CD4-positive, alpha-beta T cell treated with Interleukin-15 for 1 hour (primary cell): ENCODE measurements at regions not wholly inside any gene's neighbourhood (a gene's known extent, or its start where the extent isn't known, plus 50 kb on each side); places are given as distances from the start of the nearest gene placed in this dataset.

Experiments
- DNase-seq: peaks from one replicate; pipeline ENCODE4 v3.0.0-alpha.2; 2020

DNA sequence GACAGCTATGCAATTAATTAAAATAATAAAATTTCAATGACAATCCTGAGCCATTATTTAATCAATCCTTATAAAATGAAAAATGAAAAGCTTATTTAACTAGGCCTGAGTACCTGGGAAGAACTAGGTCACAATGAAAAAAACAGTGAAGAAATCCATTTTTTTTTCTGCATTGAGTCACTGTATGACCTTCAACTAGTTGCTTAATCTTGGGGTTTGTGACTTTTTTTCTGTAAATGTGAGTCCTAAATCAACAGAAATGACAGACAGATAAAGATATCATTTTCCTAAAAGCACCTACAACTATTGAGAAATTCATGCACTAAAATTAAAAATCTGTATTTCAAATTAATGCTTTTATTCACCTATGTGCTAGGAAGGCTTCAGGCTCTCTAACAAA is 96.8 kb downstream of the TMEM26 start:
- no peak for DNase-seq

DNA sequence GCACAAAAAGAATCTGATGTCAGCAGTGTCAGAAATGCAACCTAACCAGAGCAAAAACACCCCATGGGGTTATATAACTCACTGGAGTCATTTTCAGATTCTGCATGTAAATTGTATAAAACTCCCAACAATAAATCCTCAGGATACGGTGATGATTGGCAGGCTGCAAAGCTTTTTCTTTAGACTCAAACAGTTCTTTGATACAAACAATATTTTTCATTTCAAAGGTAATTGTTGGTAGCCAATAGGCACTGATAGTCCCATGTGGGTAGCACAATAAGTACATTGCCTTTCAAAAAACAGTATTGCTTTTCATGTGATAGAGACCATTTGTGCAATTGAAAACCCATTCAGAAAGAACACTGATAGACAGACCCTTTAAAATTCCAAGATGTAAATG is 98.0 kb downstream of the TMEM26 start:
- DNase-seq = no peak

DNA sequence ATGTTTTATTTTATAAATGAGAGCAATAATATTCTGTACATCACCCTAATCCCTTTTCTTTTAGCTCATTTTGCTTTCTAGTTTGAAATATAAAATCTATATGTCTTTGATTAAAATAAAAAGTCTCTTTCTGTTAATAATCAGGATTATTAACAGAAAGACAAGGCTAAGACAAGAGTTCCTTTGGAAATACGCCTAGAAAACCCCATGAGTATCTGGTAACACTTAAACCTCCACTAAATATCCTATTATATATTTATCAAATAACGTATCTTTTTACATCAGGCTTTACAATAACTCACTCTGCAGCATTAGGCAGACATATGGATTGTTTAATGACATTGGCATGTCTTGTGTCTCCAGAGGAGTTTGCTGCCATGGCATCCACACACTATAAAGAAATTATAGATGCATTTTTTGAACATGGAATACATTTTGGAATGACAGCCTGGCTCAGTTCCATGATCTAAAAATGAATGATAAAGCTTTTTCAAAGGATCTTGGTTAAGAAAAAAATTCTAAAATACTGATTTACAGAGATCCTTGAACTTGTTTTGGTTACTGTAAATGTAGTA is 98.7 kb downstream of the TMEM26 start:
- DNase-seq = no peak

DNA sequence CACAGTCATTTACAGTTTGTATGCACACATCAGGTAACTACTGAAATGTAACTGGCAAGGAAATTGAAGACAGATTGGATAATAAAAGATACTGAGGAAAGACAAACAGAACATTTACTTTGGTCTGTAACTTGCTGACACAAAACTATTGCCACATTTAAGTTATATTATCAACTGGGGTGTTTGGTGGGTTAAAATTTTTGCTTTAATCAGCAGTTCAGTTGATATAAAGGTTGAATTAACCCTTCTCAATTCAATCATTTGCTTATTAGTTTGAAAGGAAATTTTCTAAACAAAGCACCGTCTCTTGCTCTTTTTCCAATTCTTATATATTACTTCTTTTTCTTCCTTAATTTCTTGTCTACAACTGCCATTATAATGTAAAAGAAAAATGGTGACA is 102.4 kb downstream of the TMEM26 start:
- DNase-seq = no peak

DNA sequence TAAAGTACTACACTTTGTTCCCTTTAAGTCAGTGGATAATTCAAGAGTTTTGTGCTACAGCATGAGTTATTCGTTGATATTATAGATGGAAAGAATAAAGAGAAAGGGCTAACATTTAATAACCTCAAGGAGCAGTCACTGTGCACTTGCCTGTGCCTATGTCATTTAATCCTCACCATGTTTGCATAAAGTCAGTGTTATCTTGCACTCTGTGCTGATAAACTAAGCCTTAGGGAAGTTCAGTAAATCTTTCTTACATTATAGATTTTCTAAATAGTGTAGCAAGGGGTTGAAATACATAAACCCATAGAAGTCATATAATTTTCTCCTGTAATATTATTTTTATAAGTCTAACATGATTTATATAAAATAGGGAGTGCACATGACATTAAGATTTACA is 103.1 kb downstream of the TMEM26 start:
- no peak for DNase-seq

DNA sequence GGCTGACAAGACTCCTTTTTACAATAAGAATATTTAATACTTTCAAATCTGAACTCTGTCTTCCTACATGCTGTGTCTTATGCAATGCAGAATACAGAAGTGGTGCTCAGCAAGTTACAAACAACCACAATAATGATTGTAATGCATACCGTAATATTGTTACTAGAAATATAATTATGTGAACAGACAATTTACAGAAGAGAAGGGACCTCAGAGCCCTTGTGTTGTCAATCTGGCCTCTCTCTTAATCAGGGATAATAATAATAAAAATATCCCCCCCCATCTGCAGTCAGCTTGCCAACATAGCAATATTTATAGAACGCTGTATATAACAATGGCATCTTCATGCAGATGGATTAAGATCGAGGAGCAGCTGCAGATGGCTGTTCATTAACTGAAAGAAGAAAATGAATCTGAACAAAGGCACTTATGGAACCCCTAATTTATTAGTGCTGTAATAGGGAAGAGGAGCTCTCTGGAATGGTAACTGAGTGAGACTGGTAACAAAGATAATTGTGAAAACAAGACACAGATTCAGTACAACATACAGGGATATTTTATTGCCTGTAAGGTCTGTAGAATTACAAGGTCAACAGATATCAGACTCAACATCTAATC is 106.3 kb downstream of the TMEM26 start:
- DNase-seq = no peak

DNA sequence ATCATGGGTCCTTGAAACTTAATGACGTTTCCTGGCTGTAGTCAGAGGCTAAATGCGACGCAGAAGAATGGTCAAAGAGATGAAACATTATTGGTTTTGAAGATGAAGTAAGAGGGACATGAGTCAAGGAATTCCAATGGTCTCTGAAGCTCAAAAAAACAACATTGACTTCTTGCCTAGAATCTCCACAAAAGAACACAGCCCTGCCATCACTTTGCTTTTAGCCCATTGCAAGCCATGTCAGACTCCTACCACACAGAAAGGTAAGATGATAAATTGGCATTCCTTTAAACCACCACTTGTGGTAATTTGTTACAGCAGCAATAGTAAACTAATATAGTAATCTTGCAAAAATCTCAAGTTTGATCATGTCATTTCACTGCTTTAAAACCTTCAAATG is 109.4 kb downstream of the TMEM26 start:
- no peak for DNase-seq

DNA sequence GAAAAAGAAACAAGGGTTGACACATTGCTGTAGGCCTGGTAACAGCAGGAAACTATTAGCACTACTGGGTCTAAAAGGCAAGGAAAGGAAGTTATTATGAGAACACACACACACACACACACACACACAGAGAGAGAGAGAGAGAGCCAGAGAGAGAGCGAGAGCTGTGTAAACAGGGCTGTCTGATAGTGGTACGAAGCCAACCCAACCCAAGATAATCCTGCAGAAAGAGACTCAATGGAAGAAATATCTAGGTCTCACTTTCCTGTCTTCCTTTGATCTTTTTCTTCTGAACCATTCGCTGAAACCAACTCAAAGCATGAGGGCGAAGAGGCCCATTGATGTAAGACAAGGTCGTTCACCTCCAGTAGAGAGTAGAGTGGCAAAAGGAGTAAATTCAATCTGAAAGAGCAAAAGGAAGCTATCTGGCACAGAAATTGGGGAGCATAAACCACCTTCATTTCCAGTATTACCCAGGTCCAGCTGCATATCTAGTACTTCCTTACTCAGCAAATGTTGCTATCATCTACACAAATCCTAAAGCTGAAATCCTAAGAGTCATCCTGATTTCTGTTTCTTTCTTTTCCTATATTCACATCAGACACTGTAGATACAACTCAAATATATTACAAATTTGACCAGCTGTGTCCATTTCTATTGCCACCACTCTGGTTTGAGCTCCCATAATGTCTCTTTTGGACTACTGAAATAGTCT is 110.2 kb downstream of the TMEM26 start:
- DNase-seq = no peak

DNA sequence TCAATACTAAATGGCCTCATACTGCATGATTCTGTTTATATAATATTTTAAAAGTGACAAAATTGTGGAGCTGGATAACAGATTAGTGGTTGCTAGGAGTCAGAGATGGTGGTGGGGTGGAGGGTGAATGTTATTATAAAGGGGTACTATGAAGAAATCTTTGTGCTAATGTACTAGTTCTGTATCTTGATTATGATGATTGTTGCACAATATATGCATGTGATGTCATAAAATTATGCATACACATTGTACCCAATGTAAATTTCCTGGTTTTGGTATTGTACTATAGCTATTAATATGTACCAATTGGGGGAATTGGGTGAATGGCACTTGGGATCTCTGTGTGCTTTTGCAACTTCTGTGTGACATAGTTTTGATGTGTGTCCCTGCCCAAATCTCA is 112.2 kb downstream of the TMEM26 start:
- no peak for DNase-seq

DNA sequence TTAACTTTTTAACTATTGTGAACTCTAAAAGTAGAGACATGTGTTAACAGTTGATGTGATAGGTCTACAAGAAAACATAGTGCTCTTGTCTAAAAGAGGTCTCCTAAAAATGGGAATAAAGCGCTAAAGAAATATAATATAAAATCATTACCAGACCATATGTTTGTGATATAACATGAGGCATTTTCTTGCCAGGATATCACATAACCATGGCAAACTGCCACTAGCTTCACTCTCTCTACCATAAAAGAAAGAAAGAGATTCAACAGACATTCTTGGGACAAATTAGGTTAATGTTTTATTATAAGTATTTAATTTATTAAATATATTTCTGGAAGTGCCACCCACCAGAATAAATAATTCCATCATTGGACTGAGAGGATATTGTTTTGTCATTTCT is 115.0 kb downstream of the TMEM26 start:
- DNase-seq = no peak

DNA sequence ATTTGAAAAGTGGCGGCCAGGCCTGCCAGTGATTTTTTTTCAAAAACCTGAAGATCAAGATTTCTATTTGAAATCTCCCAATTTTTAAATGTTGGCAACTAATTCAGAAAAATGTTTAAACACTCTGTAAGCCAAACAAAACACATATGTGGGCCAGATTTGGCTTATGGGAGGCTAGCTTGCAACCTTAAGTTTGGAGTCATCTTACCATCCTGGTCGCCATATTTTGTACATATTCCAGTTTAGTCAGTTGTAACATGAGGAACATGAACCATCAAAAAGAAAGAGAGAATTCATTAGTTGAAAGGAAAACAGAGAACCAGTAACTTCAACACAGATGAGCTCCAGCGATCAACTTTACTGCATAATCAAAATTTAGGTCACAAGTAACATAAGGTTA is 115.4 kb downstream of the TMEM26 start:
- DNase-seq = no peak

DNA sequence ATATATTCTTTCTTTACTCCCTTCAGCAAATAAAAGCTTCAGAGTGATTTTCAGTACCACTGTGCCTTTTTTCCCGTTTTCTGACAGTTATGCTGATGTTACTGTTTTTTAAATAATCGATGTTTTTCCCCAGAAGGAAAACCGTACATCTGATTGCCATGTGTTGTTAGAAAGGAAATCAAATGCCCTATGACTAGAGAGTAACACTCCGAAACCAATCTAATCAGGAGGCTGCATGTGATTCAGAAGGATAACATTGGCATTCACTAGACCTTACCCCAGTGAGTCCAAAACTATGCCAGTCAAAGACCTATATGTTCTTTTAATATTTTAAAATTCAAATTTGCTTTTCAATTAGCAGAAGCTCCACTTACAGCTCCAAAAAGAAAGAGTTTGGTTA is 116.3 kb downstream of the TMEM26 start:
- no peak for DNase-seq

DNA sequence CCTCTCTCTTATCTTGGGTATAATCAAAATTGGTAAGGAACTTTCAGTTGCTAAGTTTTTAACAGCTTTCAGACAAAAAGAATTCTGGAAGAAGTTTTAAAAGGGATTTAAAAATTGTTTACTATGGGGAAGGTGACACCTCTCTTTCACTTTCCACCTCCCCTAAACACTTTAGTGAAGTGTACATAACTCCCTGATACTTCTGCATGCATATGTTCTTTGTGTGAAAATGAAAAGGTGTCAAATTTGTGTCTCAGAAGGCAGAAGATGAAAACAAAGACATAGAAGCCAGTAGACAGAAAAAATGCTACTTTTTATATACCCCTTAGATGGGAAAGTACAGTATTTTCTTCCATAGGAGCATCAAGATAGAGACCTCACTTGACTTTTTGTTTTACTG is 117.8 kb downstream of the TMEM26 start:
- DNase-seq = no peak

DNA sequence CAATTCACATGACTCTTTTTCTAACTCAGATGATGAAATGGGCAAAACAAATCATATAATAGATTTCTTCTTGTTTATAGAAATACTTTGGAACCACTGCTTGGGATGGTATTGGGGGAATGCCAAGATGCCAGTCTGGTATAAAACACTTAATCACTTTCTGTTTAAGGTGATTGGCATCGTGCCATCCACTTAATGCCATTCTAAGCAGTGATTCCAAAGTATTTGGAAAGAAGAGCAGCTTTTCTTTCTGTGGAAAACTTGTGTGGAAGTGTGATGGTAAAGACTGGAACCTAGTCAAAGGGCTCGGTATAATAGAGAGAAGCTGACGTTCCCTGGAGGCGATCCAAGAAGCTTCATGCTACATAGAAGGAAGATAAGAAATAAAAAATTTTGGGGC is 120.6 kb downstream of the TMEM26 start:
- DNase-seq = no peak

DNA sequence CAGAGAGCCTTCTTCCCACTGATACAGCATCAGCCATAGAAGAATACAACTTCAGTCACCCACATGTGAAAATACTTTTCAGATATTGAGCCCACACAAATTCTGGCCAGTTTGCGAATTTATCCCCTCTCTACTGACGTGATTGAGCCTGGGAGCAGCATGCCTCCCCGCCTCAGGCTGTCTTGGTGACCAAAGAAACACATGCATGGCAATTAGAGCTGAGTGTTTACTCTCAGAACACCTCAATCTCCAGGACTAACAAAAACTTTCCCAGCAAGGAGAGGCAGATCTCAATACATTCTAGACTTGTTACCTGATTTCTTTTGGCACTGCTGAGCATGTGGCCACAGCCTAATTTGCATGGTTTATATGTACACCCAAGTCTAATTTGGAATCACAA is 122.5 kb downstream of the TMEM26 start:
- DNase-seq = no peak

DNA sequence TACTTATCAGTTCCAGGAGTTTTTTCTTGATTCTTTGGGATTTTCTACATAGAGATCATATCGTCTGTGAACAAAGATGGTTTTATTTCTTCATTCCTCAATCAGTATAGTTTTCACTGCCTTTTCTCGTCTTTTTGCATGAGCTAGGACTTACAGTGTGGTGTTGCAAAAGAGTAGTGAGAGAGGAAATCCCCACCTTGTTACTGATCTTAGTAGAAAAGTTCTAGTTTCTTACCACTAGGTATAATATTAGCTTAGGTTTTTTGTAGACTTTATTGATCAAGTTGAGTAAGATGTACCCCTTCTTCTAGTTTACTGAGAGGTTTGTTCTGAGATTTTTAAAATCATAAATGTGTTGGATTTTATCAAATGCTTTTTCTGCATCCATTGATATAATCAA is 123.3 kb downstream of the TMEM26 start:
- no peak for DNase-seq

DNA sequence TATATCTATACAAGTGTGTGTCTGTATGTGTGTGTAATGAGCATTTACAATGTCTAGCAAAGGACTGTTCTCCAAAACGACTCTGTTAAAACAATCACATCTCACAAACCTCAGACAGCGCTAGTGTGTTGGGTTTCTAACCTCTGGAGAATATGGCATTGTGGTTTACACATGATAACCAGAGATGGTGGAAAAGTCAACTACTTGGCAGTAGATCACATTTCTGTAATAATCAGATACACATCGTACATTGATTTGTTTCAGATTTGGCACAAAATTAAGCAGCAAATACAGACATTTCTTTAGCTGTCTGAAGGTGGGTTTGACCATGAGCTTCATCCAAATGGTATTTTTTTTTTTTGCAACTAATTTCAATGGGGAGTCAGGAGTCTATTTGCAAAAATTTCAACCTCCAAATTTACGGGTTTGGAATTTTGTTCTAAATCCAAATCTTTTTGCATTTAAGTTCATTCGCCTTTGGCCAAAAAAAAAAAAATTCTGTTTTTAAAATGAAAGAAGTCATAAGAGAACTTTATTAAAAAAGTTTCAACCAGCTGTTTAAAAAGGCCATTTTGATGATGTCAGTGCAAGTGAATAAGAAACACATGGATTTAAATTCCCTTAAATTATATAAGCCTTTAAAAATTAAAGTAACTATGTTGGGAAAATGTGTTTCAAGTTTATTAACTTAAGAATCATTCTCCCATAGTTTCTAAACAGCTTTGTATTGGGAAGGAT is 127.8 kb downstream of the TMEM26 start:
- DNase-seq = no peak

DNA sequence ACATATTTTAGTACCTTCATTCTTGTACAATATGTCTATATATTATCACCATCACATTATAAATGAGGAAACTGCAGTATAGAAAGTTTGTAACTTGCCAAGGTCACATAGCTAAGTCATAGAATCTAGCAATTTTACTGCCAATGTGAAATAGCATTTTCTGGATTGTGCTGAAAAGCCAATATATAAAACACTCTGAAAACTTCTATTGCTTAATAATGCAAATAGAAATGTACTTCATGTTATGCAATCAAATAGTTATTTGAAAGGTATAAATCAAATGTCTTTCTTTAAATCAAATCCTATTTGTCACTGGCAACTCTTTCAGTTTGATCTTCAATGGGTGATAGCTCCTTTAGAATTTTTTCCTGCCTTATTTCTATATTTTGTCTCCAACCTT is 129.5 kb downstream of the TMEM26 start:
- DNase-seq = no peak

DNA sequence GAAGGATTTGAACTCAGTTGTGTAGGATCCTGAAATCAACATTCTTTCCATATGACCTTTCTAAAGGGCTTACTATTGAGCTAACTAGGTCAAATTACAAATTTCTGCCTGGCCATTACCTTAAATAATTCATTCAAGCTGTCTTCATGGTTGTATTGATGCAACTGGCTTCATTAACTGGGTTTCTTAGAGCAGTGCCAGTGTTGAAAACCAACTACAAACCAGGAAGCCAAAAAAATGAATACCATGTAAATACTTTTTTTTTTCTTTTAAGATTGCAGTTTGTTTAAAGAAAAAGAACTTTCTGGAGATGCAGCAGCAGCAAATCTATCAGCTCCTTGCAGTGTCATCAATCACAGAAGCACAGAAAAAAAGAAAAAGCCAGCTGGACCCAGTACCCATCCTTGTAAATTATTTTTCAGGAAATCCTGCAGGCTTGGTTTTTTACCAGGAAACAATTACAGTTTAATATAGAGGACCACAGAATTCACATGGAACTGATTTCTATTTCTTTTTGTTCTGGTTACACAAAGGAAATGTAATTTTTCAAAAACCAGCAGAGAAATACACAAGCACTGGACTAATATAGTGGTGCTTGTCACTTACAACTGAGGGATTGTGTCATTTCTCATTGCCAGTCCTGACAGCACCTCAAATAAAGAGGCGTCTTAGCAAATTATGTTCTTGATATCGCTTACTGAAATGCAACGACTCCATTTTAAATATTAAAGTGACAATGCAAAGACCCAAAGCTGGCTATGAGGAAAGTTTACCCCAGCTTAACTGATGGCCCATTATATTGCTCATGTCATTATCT is 131.9 kb downstream of the TMEM26 start:
- DNase-seq = no peak

DNA sequence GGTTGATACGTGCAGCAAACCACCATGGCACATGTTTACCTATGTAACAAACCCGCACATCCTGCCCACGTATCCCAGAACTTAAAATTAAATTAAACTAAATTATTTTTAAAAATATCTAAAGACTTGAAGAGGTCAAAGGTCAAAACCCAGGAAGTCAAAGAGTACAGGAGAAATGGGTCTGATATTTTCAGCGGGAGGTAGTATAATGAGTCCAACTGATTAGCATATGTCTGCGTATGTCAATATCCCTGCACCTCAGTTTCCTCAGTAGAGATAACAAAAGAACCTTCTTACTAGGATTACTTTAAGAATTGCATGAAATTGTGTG is 133.0 kb downstream of the TMEM26 start:
- DNase-seq = no peak

DNA sequence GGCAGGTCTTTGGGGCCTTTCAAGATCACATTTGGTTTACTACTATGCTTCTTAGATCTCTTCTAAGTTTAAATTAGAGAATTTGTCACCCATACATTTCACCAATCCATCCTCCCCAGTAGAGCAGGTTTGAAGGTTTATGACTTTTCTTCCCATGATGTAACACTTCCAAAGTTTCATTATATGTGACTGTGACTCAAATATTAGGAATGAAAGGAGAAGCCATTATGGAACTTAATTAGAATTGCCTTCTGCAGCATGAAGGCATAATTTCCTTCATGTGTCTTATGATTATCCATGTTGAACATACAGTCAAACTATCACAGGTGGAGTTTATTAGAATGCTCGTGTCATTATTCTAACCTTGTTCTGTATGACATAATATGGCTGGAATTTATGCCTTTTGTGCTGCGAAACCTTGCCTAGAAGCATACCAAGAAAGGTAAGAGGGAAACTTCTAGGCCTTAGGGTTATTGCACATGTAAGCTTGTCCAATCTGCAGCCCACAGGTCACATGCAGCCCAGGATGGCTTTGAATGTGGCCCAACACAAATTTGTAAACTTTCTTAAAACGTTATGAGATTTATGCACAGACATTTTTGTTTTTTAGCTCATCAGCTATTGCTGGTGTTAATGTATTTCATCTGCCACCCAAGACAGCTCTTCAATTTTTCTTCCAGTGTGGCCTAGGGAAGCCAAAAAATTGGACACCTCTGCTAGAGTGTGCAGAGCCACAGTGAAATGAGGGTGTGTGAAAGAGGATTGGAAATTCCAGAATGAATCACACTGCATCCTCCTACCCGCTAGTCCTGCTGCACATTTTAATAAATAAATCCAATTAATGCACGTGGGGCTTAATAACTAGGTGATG is 133.6 kb downstream of the TMEM26 start:
- no peak for DNase-seq

DNA sequence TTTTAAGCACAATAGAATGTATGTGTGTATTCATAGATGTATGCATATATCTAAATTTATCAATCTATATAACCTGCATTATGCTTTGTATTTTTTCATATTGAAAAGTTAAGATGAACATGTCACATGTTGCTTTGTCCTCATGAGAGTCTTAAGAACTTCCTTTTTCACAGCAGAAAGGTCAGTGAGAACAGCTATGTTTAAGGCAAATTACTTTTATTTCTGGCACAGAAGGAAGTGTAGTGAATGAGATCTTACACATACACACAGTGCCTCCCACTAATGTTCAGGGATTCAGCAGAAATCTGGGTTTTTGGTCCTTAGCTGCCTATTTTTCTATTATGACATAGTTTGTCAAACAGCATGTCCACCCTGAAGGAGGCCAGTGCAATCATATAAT is 134.8 kb downstream of the TMEM26 start:
- no peak for DNase-seq
